Frontal cortex (tissue), 3 donors: ENCODE measurements at regions not wholly inside any gene's neighbourhood (a gene's known extent, or its start where the extent isn't known, plus 50 kb on each side); places are given as distances from the start of the nearest gene placed in this dataset.
"Not testable (repeated sequence)": the region's sequence is repeated elsewhere in the genome, so short reads cannot be mapped to it uniquely, and the experiment has no call there.

Experiments
- DNase-seq, 2 donors: peaks; one replicate each; pipeline ENCODE4 v3.0.0; 2012; ENCODE audit warnings: low spot score in 2 of 2
- FAIRE-seq: peaks from 2 replicates; lab custom pipeline; 2012; peaks lifted over from hg19 to GRCh38; lab: Jason Lieb, UNC
- donor health status: control.
- donor health status: control.
- donor health status: control.

DNA sequence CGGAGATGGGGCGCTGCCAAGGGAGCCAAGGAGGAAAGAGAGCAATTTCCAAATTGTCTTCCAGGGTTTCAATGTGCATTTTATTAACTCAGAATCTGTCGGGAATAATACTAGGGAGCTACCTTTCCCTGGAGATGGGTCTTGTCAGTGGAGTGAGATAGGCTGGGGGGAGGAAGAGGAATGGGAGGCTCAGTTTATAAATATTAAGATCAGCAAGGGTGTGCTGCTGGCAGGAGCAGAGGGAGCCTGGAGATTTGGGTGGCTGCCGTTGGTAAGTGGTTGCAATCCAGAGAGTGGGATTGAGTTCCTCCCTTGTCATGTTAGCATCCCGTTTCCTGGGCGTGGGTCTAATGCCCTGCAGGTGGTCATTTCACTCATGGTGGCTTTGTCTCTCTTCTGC is 89.9 kb upstream of the ZNG1F start:
- not testable (repeated sequence) for DNase-seq, FAIRE-seq

DNA sequence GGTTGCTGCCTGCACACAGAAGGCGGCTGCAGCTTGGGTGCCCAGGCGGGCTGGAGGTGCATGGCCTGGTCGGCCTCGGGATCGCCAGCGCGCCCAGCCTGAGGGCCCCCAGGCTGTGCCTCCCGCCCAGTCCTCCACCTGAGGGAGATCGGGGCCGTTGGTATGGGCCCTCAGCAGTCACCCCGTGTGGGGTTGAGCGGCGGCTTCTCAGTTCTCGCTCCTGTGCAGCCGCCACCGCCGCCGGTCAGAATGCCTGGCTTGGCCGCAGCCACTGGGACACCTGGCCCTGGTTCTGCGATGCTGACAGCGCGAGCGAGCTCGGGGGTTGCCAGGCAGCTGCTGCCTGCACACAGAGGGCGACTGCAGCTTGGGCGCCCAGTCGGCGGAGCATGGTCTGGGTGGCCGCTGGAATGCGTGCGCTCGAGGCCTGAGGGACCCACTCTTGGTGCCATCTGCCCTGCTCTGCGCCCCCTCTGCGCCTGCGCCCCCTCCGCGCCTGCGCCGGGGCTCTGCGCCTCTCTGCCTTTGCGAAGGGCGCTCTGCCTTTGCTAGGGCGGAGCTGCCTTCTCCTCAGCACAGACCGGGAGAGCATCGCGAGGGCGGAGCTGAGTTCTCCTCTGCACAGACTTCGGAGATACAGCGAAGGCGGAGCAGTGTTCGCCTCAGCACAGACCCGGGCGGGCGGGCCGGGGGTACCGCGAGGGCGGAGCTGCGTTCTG is 84.6 kb upstream of the ZNG1F start:
- peak in 1 of 2 donors; percentile 52 for DNase-seq
- not testable (repeated sequence) for FAIRE-seq

DNA sequence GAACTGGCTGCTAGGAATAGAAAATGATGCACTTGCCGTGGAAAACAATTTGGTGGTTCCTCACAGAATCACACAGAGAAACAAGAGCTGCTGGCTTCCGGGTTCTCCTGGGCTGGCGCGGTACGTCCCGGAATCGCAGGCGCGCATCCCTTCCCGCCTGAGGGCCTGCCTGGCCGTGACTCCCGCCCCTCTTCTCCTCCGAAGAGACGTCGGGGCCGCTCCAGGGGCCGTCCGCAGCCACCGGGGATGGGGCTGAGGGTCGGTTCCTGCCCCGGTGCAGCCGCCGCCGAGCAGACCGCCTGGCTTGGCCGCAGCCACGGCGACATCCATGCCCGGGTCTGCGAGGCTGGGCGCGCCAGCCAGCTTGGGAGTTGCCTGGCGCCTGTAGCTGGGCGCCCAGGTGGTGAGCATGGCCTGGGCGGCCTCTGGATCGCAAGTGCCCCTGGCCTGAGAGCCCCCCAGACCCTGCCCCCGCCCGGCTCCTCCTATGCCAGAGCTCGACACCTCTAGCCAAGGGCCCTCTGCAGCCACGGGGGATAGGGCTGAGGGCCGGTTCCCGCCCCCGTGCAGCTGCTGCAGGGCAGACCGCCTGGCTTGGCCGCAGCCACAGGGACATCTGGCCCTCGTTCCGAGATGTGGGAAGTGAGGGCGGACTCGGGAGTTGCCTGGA is 83.9 kb upstream of the ZNG1F start:
- FAIRE-seq, DNase-seq: not testable (repeated sequence)

DNA sequence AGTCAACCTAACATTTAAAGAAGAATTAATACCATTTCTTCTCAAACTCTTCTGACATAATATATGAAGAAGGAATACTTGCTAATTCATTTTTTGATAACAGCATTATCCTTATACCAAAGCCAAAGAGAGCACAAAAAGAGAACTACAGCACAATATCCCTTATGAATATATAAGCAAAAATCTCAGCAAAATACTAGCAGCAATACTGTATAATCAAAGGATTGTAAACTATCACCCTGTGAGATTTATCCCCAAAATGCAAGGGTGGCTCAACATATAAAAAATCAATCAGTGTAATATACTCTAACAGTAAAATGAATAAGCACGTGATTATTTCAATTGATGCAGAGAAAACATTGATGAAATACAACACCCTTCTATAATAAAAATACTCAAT is 81.9 kb upstream of the ZNG1F start:
- not testable (repeated sequence) for FAIRE-seq, DNase-seq

DNA sequence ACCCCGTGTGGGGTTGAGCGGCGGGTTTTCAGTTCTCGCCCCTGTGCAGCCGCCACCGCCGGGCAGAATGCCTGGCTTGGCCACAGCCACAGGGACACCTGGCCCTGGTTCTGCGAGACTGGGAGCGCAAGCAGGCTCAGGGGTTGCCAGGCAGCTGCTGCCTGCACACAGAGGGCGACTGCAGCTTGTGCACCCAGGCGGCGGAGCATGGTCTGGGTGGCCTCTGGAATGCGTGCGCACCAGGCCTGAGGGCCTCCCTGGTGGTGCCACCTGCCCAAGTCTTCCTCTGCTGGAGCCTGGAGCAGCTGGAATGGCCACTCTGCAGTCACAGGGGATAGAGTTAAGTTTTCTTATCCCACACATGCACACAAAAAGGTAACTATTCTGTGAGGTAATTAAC is 80.4 kb upstream of the ZNG1F start:
- not testable (repeated sequence) for DNase-seq, FAIRE-seq

DNA sequence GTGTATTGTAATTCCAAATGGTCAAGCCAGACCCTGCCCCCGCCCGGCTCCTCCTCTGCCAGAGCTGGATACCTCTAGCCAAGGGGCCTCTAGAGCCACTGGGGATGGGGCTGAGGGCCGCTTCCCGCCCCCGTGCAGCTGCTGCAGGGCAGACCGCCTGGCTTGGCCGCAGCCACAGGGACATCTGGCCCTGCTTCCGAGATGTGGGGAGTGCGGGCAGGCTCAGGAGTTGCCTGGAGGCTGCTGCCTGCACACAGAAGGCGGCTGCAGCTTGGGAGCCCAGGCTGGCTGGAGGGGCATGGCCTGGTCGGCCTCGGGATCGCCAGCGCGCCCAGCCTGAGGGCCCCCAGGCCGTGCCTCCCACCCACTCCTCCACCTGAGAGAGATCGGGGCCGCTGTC is 79.9 kb upstream of the ZNG1F start:
- not testable (repeated sequence) for DNase-seq, FAIRE-seq

DNA sequence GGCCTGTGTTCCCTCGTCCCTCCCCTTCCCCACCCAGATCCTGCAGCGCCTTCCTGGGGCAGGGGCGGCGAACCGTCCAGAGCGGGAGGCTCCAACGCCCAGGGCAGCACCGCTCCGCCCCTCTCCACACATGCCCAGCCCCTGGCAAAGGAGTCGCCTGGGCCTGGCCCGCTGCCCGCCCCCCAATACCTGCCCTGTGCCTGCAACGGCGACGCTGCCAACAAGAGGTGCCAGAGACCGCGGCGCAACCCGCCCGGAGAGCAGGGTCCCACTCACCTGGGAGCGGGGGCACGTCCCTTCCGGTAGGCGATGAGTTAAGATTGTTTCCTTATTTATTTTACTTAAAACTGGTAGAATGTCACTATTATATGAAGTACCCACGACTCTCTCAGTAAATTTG is 77.5 kb upstream of the ZNG1F start:
- not testable (repeated sequence) for FAIRE-seq, DNase-seq

DNA sequence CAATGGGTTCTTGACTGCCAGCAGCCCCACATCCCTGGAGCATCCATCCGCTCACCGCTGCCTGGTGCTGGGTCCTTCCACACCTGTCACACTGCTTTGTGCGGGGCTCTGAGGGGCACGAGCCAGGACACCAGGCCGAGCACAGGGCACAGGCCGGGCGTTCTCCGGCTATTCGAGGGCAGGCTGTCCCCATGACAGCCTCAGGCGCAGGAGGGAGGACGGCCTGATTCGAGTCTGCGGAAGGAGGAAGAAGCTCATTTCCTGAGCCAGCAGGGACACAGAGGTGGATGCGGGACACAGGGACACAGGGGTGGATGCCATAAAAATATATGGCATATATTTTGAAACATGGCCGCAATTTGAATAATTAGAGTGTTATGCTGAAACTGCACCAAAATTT is 76.9 kb upstream of the ZNG1F start:
- not testable (repeated sequence) for FAIRE-seq, DNase-seq

DNA sequence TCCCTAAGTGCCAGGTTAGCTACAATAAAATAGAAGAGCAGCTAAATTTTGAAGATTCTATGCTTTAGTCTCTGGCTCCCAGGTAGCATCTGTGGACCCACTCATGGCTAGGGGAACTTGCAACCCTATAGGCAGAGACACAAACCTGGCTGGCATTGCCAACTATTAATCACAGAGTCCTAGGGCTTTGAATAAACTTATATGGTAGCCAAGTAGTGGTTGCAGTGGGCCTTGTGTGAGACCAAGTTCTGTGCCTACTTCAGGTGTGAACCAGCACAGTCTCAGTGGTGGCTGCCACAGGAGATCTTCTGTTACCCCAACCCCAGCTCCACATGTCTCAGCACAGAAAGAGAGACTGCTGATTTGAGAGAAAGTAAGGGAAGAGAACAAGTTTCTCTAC is 62.9 kb upstream of the ZNG1F start:
- DNase-seq, FAIRE-seq: not testable (repeated sequence)

DNA sequence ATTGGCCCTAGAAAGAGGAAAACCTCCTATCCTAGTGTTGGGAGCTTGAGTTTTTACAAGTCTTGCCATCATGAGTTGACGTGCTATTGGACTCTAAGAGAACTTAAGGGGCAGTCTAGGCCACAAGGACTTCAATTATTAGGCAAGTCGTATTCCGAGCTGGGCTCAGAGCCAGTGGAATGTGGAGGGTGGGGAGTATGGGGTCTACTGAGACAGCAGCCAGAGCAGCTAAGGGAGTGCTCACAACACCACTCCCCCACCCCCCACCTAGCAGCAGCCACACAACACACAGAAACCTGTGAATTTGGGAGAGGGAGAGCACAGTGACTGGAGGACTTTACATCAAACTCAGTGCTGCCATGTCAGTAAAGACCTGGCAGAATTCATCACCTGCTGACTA is 62.0 kb upstream of the ZNG1F start:
- not testable (repeated sequence) for FAIRE-seq, DNase-seq

DNA sequence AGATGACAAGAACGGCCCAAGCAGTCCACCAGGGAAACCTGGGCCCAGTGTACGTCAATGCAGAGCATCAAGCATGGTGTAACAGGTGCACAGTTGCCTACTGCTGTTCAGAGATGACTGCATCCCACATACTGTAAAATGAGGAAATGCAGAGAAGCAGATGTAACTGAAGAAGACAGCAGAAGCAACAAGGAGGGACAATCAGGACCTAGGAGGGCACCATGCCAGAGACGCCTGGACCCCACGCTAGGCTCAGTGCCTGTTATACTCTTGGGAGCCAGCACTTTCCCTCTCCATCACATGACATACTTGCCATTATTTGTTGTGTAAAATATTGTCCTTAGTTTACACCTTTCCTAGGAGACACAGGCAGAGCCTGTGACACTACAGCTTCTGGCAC is 57.6 kb upstream of the ZNG1F start:
- not testable (repeated sequence) for DNase-seq, FAIRE-seq
